GM18507 (cell line): ENCODE measurements at regions not wholly inside any gene's neighbourhood (a gene's known extent, or its start where the extent isn't known, plus 50 kb on each side); places are given as distances from the start of the nearest gene placed in this dataset.

ENCODE experiments used
- DNase-seq: peaks from one replicate; pipeline ENCODE4 v3.0.0; 2011; ENCODE audit warnings: low read depth; ENCODE audit not compliant: insufficient read length; ENCODE audit errors: extremely low spot score
- FAIRE-seq: peaks from 2 replicates; lab custom pipeline; 2011; peaks lifted over from hg19 to GRCh38; lab: Jason Lieb, UNC

- no peak for FAIRE-seq
- no peak for DNase-seq
Observed at GRCh38 chr6:129967427-129967826, 51.0 kb upstream of the L3MBTL3 start.

DNA sequence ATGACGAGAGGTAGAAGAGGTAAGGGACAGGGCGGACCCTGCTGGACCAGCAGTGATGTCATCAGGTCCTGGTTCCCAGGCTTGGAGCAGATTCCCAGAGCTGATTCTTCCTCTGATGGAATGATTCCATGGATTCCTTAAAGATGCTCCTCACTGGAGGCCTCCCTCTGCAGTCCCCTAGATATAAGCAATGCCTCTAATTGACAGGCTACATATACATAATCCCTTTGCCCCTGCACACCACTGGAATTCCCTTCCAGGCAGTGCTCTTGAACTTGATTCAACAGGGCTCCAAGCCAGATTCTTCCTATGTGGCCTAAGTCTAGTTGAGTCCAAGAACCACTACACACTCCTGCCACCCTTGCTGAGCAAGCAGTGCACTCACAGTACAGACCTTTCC, 52.3 kb upstream of the L3MBTL3 start:
- no peak for FAIRE-seq
- DNase-seq = no peak

GRCh38 chr6:129965096-129965495, 53.3 kb upstream of the L3MBTL3 start:
- FAIRE-seq (peak; percentile 5), DNase-seq (no peak)

- FAIRE-seq (no peak), DNase-seq (no peak)
Observed at GRCh38 chr6:129959358-129959930, 58.9 kb upstream of the L3MBTL3 start.

DNA sequence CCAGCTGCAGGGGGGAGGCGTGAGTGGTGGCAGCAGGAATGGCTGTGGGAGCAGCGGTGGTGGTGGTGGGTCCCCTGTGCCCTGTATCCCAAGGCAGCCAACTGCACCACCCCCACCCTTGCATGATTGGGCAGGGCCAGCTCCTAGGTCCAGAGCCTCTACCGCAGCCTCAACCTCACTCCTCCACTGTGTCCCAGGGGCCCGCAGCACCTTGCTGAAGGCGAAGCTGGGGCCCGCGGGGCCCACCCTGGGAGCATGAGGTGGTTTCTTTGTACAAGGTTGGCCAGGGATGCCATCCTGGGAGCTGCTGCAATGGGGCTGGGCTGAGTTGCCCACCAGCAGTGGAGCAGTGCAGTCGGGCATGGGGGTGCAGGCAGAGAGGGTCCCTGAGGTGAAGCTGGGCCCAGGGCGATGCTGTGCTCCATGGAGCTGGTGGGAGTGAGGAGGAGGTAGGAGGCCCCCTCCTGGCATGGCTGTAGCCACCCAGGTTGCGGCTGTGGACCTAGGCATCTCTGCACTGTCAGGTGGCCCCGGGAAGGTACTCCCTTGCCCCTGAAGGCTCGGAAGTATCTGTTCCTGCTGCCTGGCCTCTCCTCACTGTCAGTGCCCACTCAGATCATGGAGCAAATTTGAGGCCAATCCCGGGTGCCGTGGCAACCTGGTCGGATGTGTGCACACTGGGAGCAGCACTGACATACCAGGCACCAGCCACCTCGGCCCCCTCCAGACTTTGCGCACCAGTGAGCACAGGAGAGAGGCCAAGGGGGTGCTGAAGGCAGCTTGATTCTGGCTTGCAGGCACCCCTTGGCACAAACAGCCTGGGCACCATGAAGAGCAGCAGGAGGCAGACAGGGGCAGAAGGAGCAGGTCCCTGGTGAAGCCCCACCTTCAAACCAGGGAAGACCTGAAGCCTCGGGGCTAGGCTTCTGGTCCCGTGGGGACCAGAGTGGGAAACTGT, 60.2 kb upstream of the L3MBTL3 start:
- FAIRE-seq (no peak), DNase-seq (no peak)

- no peak for FAIRE-seq
- no peak for DNase-seq
Observed at GRCh38 chr6:129955584-129955983, 62.8 kb upstream of the L3MBTL3 start.

DNA sequence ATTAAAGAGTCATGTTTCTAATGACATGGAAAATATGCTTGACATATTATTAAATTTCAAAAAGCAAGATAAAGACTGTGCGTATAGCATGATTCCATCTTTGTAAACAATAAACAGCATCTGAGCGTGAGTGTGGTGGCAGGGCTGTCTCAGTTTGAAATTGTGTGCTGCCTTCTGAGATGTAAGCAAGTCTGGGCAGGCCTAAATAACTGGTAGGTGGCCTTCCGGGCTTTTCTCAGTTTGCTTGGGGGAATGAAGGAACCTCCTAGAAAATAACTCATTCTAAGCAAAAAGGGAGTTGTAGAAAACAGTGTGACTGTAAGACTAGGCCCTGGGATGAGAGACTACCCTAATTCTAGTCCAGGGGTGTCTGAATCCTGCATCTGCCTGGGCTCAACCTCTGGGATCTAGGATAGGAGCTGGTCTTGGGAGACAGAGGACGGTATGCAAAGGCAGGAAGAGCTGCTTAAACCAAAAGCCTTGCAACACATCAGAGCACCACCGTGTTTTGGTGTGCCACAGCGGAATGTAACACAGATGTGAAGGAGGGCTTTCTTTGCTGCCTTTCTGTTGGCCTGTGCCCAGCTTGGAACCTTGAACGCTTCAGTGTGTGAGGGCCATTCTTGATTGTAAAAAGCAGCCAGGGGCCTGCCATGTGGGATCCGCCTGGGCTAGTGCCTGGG, 63.5 kb upstream of the L3MBTL3 start:
- FAIRE-seq = no peak
- no peak for DNase-seq

DNA sequence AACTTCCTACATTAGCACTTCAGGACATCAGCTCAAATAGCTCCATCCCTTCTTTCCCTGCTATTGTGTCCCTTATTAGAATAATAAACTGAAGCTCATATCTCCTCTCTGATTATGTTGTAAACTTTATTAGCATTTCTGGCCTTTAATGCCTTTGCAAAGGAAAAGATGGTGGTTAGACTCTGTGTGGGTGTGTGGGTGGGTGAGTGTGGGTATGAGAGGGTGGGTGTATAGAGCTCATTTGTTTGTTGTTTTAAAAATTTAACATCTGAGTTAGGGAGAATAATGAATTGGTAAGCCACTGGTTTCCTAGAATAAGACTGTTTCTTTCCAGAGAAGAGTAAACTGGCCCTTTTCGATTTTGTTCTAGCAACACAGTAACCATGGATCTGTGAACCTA, 70.6 kb upstream of the L3MBTL3 start:
- FAIRE-seq = no peak

GRCh38 chr6:129946439-129947140, 71.8 kb upstream of the L3MBTL3 start:
- DNase-seq = no peak
- no peak for FAIRE-seq

More for the DNA sequence above, 70.6 kb upstream of the L3MBTL3 start:
- DNase-seq = no peak

- DNase-seq (no peak), FAIRE-seq (no peak)
Observed at GRCh38 chr6:129943637-129944271, 74.6 kb upstream of the L3MBTL3 start.

- FAIRE-seq (no peak), DNase-seq (no peak)
Observed at GRCh38 chr6:129940454-129941195, 77.8 kb upstream of the L3MBTL3 start.

- FAIRE-seq (no peak), DNase-seq (no peak)
Observed at GRCh38 chr6:129938249-129939020, 77.3 kb upstream of the TMEM244 start.

DNA sequence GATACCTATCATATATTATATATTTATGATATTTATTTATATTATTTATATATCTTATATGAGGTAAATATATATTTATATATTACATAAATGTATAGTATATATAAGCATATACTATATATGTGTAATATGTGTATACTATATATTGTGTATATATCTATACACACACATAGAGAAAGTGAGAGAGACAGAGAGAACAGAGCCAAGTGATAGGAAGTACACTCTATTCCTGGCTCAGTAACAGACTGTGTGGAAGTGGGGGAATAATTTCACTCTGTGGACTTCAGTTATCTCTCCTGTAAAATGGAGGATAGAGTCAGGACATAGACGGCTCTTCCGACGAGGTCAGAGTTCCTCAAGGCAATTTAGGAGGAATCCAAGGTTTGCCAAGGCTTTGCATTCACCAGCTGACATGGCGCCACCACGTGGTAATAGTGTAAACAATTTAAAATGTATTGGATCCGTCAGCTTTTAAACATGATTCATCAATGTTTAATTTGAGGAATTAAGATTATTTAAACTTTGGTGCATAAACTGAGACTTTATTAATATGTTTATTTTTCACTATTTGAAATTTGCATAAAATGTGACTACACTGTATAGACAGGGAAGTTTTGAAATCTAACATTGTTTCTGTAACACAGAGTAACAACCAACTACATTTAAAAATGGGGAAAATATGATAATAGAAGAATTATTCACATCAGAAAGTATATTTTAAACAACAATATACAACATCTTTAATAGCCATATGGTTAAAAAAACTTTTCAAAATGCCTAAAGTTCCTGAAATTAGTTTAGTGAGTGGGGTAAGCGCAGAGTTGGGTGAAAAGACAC, 75.4 kb upstream of the TMEM244 start:
- DNase-seq = no peak
- FAIRE-seq = peak; percentile 94

GRCh38 chr6:129932321-129932720, 71.2 kb upstream of the TMEM244 start:
- FAIRE-seq (no peak), DNase-seq (no peak)

- no peak for FAIRE-seq
- DNase-seq = no peak
Observed at GRCh38 chr6:129929433-129929832, 68.3 kb upstream of the TMEM244 start.

- DNase-seq = no peak
- FAIRE-seq = no peak
Observed at GRCh38 chr6:129923530-129924250, 62.6 kb upstream of the TMEM244 start.
